ENCODE measurements at regions not wholly inside any gene's neighbourhood (a gene's known extent, or its start where the extent isn't known, plus 50 kb on each side); places are given as distances from the start of the nearest gene placed in this dataset.
"Not testable (repeated sequence)": the region's sequence is repeated elsewhere in the genome, so short reads cannot be mapped to it uniquely, and the experiment has no call there.

GRCh38 chr12:83465632-83466031 is 778.9 kb downstream of the TMTC2 start:
- no peak overlapping the region for H3K9ac ChIP-seq (ENCODE audit: low read depth in 1 of 2, low read length in 2 of 2)
- no peak overlapping the region for H3K4me3 ChIP-seq (ENCODE audit: low read length in 2 of 2)
- H3K9me3 ChIP-seq (ENCODE audit: control insufficient read depth in 2 of 2, low read length in 2 of 2), result no peaks in the 10 kb centered on the region
- H3K27ac ChIP-seq (ENCODE audit: low read depth in 2 of 2, low read length in 2 of 2), result no peak overlapping the region
- no peaks in the 10 kb centered on the region for H3K4me1 ChIP-seq (ENCODE audit: control insufficient read depth in 2 of 2, insufficient read depth in 2 of 2, low read length in 2 of 2)
- no peaks in the 10 kb centered on the region for H3K36me3 ChIP-seq (ENCODE audit: control insufficient read depth in 2 of 2, insufficient read depth in 2 of 2, low read length in 2 of 2)
- no peaks in the 10 kb centered on the region for H3K27me3 ChIP-seq (ENCODE audit: control insufficient read depth in 2 of 2, insufficient read depth in 2 of 2, low read length in 2 of 2)

- Histone ChIP-seq H3K4me3 (ENCODE audit: low read length in 2 of 2) (no peak overlapping the region), H3K27me3 (ENCODE audit: control insufficient read depth in 2 of 2, insufficient read depth in 2 of 2, low read length in 2 of 2) (no peaks in the 10 kb centered on the region), H3K9me3 (ENCODE audit: control insufficient read depth in 2 of 2, low read length in 2 of 2) (no peaks in the 10 kb centered on the region), H3K27ac (ENCODE audit: low read depth in 2 of 2, low read length in 2 of 2) (no peak overlapping the region), H3K9ac (ENCODE audit: low read depth in 1 of 2, low read length in 2 of 2) (no peak overlapping the region), H3K4me1 (ENCODE audit: control insufficient read depth in 2 of 2, insufficient read depth in 2 of 2, low read length in 2 of 2) (no peaks in the 10 kb centered on the region), H3K36me3 (ENCODE audit: control insufficient read depth in 2 of 2, insufficient read depth in 2 of 2, low read length in 2 of 2) (no peaks in the 10 kb centered on the region)
These were observed 775.7 kb downstream of the TMTC2 start for GRCh38 chr12:83462419-83462818.

GRCh38 chr12:83461336-83461935 is 774.7 kb downstream of the TMTC2 start:
- no peak overlapping the region for H3K27ac ChIP-seq (ENCODE audit: low read depth in 2 of 2, low read length in 2 of 2)
- H3K4me1 ChIP-seq (ENCODE audit: control insufficient read depth in 2 of 2, insufficient read depth in 2 of 2, low read length in 2 of 2), result no peaks in the 10 kb centered on the region
- no peaks in the 10 kb centered on the region for H3K9me3 ChIP-seq (ENCODE audit: control insufficient read depth in 2 of 2, low read length in 2 of 2)

GRCh38 chr12:83451189-83451588 is 764.5 kb downstream of the TMTC2 start:
- Histone ChIP-seq H3K9me3 (ENCODE audit: control insufficient read depth in 2 of 2, low read length in 2 of 2) (no peaks in the 10 kb centered on the region), H3K27me3 (ENCODE audit: control insufficient read depth in 2 of 2, insufficient read depth in 2 of 2, low read length in 2 of 2) (no peaks in the 10 kb centered on the region), H3K4me3 (ENCODE audit: low read length in 2 of 2) (no peak overlapping the region), H3K4me1 (ENCODE audit: control insufficient read depth in 2 of 2, insufficient read depth in 2 of 2, low read length in 2 of 2) (no peaks in the 10 kb centered on the region), H3K9ac (ENCODE audit: low read depth in 1 of 2, low read length in 2 of 2) (no peak overlapping the region), H3K36me3 (ENCODE audit: control insufficient read depth in 2 of 2, insufficient read depth in 2 of 2, low read length in 2 of 2) (no peaks in the 10 kb centered on the region), H3K27ac (ENCODE audit: low read depth in 2 of 2, low read length in 2 of 2) (no peak overlapping the region)

More at GRCh38 chr12:83461336-83461935, 774.7 kb downstream of the TMTC2 start:
- no peak overlapping the region for H3K4me3 ChIP-seq (ENCODE audit: low read length in 2 of 2)
- H3K9ac ChIP-seq (ENCODE audit: low read depth in 1 of 2, low read length in 2 of 2), result no peak overlapping the region
- no peaks in the 10 kb centered on the region for H3K36me3 ChIP-seq (ENCODE audit: control insufficient read depth in 2 of 2, insufficient read depth in 2 of 2, low read length in 2 of 2)
- H3K27me3 ChIP-seq (ENCODE audit: control insufficient read depth in 2 of 2, insufficient read depth in 2 of 2, low read length in 2 of 2), result no peaks in the 10 kb centered on the region

DNA sequence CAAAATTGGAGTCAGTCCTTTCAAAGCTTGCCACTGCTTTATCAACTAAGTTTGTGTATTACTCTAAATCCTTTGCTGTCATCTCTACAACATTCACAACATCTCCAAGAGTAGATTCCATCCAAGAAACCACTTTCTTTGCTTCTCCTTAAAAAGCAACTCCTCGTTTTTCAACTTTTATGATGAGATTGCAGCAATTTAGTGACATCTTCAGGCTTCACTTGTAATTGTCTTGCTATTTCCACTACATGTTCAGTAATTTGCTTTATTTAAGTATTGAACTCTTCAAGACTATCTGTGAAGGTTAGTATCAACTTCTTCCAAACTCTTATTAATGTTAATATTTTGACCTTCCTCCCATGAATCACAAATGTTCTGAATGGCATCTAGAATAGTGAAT is 747.9 kb downstream of the TMTC2 start:
- no peak overlapping the region for H3K27ac ChIP-seq (ENCODE audit: low read depth in 2 of 2, low read length in 2 of 2)
- no peaks in the 10 kb centered on the region for H3K27me3 ChIP-seq (ENCODE audit: control insufficient read depth in 2 of 2, insufficient read depth in 2 of 2, low read length in 2 of 2)
- H3K4me3 ChIP-seq (ENCODE audit: low read length in 2 of 2), result no peak overlapping the region
- no peaks in the 10 kb centered on the region for H3K36me3 ChIP-seq (ENCODE audit: control insufficient read depth in 2 of 2, insufficient read depth in 2 of 2, low read length in 2 of 2)
- no peaks in the 10 kb centered on the region for H3K4me1 ChIP-seq (ENCODE audit: control insufficient read depth in 2 of 2, insufficient read depth in 2 of 2, low read length in 2 of 2)
- no peak overlapping the region for H3K9ac ChIP-seq (ENCODE audit: low read depth in 1 of 2, low read length in 2 of 2)
- H3K9me3 ChIP-seq (ENCODE audit: control insufficient read depth in 2 of 2, low read length in 2 of 2), result no peaks in the 10 kb centered on the region

DNA sequence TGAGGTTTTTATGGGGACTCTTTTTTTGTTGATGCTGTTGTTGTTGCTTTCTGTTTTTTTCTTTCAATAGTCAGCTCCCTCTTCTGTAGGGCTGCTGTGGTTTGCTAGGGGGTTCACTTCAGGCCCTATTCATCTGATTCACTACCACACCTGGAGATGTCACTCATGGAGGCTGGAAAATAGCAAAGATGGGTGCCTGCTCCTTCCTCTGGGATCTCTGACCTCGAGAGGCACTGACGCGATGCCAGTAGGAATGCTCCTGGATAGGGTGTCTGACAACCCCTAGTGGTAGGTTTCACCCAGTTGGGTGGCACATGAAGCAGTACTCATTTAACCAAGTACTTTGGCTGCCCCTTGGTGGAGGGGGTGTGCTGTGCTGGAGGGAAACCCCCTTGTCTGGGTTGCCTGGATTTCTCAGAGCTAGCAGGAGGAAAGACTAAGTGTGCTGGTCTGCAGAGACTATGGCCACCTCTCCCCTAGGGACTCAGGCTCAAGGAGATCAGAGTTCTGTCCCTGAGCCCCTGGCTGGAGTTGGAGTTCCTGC is 745.5 kb downstream of the TMTC2 start:
- no peaks in the 10 kb centered on the region for H3K27me3 ChIP-seq (ENCODE audit: control insufficient read depth in 2 of 2, insufficient read depth in 2 of 2, low read length in 2 of 2)
- no peak overlapping the region for H3K9ac ChIP-seq (ENCODE audit: low read depth in 1 of 2, low read length in 2 of 2)
- no peaks in the 10 kb centered on the region for H3K4me1 ChIP-seq (ENCODE audit: control insufficient read depth in 2 of 2, insufficient read depth in 2 of 2, low read length in 2 of 2)
- no peak overlapping the region for H3K4me3 ChIP-seq (ENCODE audit: low read length in 2 of 2)
- no peaks in the 10 kb centered on the region for H3K9me3 ChIP-seq (ENCODE audit: control insufficient read depth in 2 of 2, low read length in 2 of 2)
- no peak overlapping the region for H3K27ac ChIP-seq (ENCODE audit: low read depth in 2 of 2, low read length in 2 of 2)
- no peaks in the 10 kb centered on the region for H3K36me3 ChIP-seq (ENCODE audit: control insufficient read depth in 2 of 2, insufficient read depth in 2 of 2, low read length in 2 of 2)

DNA sequence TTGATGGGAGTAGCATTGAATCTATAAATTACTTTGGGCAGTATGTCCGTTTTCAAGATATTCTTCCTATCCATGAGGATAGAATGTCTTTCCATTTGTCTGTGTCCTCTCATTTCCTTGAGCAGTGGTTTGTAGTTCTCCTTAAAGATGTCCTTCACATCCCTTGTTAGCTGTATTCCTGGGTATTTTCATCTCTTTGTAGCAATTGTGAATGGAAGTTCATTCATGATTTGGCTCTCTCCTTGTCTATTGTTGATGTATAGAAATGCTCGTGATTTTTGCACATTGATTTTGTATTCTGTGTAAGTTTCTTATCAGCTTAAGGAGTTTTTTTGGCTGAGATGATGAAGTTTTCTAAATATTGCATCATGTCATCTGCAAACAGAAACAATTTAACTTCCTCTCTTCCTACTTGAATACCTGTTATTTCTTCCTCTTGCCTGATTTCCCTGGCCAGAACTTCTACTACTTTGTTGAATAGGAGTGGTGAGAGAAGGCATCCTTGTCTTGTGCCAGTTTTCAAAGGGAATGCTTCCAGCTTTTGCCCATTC is 741.0 kb downstream of the TMTC2 start:
- not testable (repeated sequence) for H3K27ac ChIP-seq (ENCODE audit: low read depth in 2 of 2, low read length in 2 of 2); H3K27me3 ChIP-seq (ENCODE audit: control insufficient read depth in 2 of 2, insufficient read depth in 2 of 2, low read length in 2 of 2); H3K4me1 ChIP-seq (ENCODE audit: control insufficient read depth in 2 of 2, insufficient read depth in 2 of 2, low read length in 2 of 2); H3K9me3 ChIP-seq (ENCODE audit: control insufficient read depth in 2 of 2, low read length in 2 of 2); H3K9ac ChIP-seq (ENCODE audit: low read depth in 1 of 2, low read length in 2 of 2); H3K36me3 ChIP-seq (ENCODE audit: control insufficient read depth in 2 of 2, insufficient read depth in 2 of 2, low read length in 2 of 2); H3K4me3 ChIP-seq (ENCODE audit: low read length in 2 of 2)

DNA sequence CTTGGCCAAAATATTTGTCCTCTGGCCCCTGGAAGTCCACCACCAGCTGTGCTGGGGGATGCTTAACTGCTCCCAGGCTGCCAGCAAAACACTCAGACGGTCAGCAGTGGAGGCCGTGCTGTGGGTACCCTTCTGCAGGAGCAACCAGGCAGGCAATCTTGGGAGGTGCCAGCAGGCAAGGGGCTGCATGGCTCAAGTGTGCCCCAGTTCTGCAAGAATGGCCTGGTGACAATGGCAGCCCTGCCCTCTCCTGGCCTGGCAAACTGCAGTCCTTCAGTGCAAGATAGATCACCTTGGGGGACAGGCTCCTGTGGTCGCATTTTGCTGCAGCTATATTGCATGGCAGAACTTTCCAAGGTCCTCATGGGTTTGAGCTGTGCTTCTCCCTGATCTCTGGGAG is 728.3 kb downstream of the TMTC2 start:
- H3K9ac ChIP-seq (ENCODE audit: low read depth in 1 of 2, low read length in 2 of 2), result no peak overlapping the region
- no peaks in the 10 kb centered on the region for H3K4me1 ChIP-seq (ENCODE audit: control insufficient read depth in 2 of 2, insufficient read depth in 2 of 2, low read length in 2 of 2)
- H3K27me3 ChIP-seq (ENCODE audit: control insufficient read depth in 2 of 2, insufficient read depth in 2 of 2, low read length in 2 of 2), result no peaks in the 10 kb centered on the region
- H3K4me3 ChIP-seq (ENCODE audit: low read length in 2 of 2), result no peak overlapping the region
- H3K9me3 ChIP-seq (ENCODE audit: control insufficient read depth in 2 of 2, low read length in 2 of 2), result no peaks in the 10 kb centered on the region
- no peaks in the 10 kb centered on the region for H3K36me3 ChIP-seq (ENCODE audit: control insufficient read depth in 2 of 2, insufficient read depth in 2 of 2, low read length in 2 of 2)
- H3K27ac ChIP-seq (ENCODE audit: low read depth in 2 of 2, low read length in 2 of 2), result no peak overlapping the region

- H3K9me3 ChIP-seq (ENCODE audit: control insufficient read depth in 2 of 2, low read length in 2 of 2), result no peaks in the 10 kb centered on the region
- no peaks in the 10 kb centered on the region for H3K36me3 ChIP-seq (ENCODE audit: control insufficient read depth in 2 of 2, insufficient read depth in 2 of 2, low read length in 2 of 2)
- no peak overlapping the region for H3K9ac ChIP-seq (ENCODE audit: low read depth in 1 of 2, low read length in 2 of 2)
- no peak overlapping the region for H3K27ac ChIP-seq (ENCODE audit: low read depth in 2 of 2, low read length in 2 of 2)
- H3K4me3 ChIP-seq (ENCODE audit: low read length in 2 of 2), result no peak overlapping the region
- H3K4me1 ChIP-seq (ENCODE audit: control insufficient read depth in 2 of 2, insufficient read depth in 2 of 2, low read length in 2 of 2), result no peaks in the 10 kb centered on the region
- no peaks in the 10 kb centered on the region for H3K27me3 ChIP-seq (ENCODE audit: control insufficient read depth in 2 of 2, insufficient read depth in 2 of 2, low read length in 2 of 2)
These were observed 722.1 kb downstream of the TMTC2 start for GRCh38 chr12:83408851-83409250.

GRCh38 chr12:83408146-83408545 is 721.4 kb downstream of the TMTC2 start:
- H3K4me1 ChIP-seq (ENCODE audit: control insufficient read depth in 2 of 2, insufficient read depth in 2 of 2, low read length in 2 of 2), result no peaks in the 10 kb centered on the region
- H3K9ac ChIP-seq (ENCODE audit: low read depth in 1 of 2, low read length in 2 of 2), result no peak overlapping the region
- H3K9me3 ChIP-seq (ENCODE audit: control insufficient read depth in 2 of 2, low read length in 2 of 2), result no peaks in the 10 kb centered on the region
- H3K4me3 ChIP-seq (ENCODE audit: low read length in 2 of 2), result no peak overlapping the region
- no peaks in the 10 kb centered on the region for H3K27me3 ChIP-seq (ENCODE audit: control insufficient read depth in 2 of 2, insufficient read depth in 2 of 2, low read length in 2 of 2)
- H3K36me3 ChIP-seq (ENCODE audit: control insufficient read depth in 2 of 2, insufficient read depth in 2 of 2, low read length in 2 of 2), result no peaks in the 10 kb centered on the region
- H3K27ac ChIP-seq (ENCODE audit: low read depth in 2 of 2, low read length in 2 of 2), result no peak overlapping the region
